Keratinocyte (primary cell): ENCODE measurements at regions not wholly inside any gene's neighbourhood (a gene's known extent, or its start where the extent isn't known, plus 50 kb on each side); places are given as distances from the start of the nearest gene placed in this dataset.

Experiments used
- CTCF ChIP-seq, 3 experiments: IDR thresholded peaks in 1 of 3; conservative IDR thresholded peaks in 1 of 3; optimal IDR thresholded peaks in 1 of 3; 2 replicates in 2 of 3; 3 replicates in 1 of 3; pipeline versions ENCODE3 to v1.5.1; 2011; ENCODE audit warnings: low read length in 3 of 3, mild to moderate bottlenecking in 3 of 3, moderate library complexity in 2 of 3, control low read depth in 1 of 3, inconsistent platforms in 1 of 3; ENCODE audit not compliant: insufficient read depth in 2 of 3; ENCODE audit errors: extremely low read depth in 1 of 3
- EZH2 ChIP-seq: IDR thresholded peaks from one replicate; pipeline ENCODE4 v1.6.1; 2012; ENCODE audit warnings: inconsistent platforms, mild to moderate bottlenecking, low read length, moderate library complexity

- TF ChIP-seq EZH2 (no peak), CTCF (optimal IDR thresholded peaks at IDR 0.05 in 1 of 3, IDR thresholded peaks at IDR 0.05 in 1 of 3, conservative IDR thresholded peaks at IDR 0.05 in 1 of 3; ENCODE audit: extremely low read depth in 1 of 3, insufficient read depth in 2 of 3, low read length in 3 of 3) (no peak)
Measured at GRCh38 chr2:10246831-10247230, 55.9 kb upstream of the HPCAL1 start.
